NCI-H82 (cell line): ENCODE measurements at regions not wholly inside any gene's neighbourhood (a gene's known extent, or its start where the extent isn't known, plus 50 kb on each side); places are given as distances from the start of the nearest gene placed in this dataset.

ENCODE experiments used
- DNase-seq: peaks from one replicate; lab custom pipeline; 2025; lab: John Stamatoyannopoulos, UW

- DNase-seq: peak; percentile 79
These were observed 298.3 kb upstream of the DACH1 start for GRCh38 chr13:72165276-72165675.

- peak; percentile 87 for DNase-seq
These were observed 297.8 kb upstream of the DACH1 start for GRCh38 chr13:72164811-72165210.

GRCh38 chr13:72163678-72164077, 296.7 kb upstream of the DACH1 start:
- peak; percentile 69 for DNase-seq

GRCh38 chr13:72160977-72161376, 294.0 kb upstream of the DACH1 start:
- no peak for DNase-seq

- no peak for DNase-seq
These were observed 289.8 kb upstream of the DACH1 start for GRCh38 chr13:72156760-72157159.

GRCh38 chr13:72153272-72153671, 286.3 kb upstream of the DACH1 start:
- no peak for DNase-seq

- DNase-seq: no peak
These were observed 284.2 kb upstream of the DACH1 start for GRCh38 chr13:72151241-72151640.

- no peak for DNase-seq
These were observed 283.5 kb upstream of the DACH1 start for GRCh38 chr13:72150502-72150901.

GRCh38 chr13:72149701-72150100, 282.7 kb upstream of the DACH1 start:
- no peak for DNase-seq

GRCh38 chr13:72146816-72147215, 279.8 kb upstream of the DACH1 start:
- DNase-seq: no peak

GRCh38 chr13:72145383-72145782, 278.4 kb upstream of the DACH1 start:
- no peak for DNase-seq

- DNase-seq: no peak
These were observed 277.6 kb upstream of the DACH1 start for GRCh38 chr13:72144636-72145035.

GRCh38 chr13:72141855-72142519, 275.0 kb upstream of the DACH1 start:
- DNase-seq: no peak

- no peak for DNase-seq
These were observed 272.2 kb upstream of the DACH1 start for GRCh38 chr13:72139192-72139591.

GRCh38 chr13:72132075-72132474, 265.1 kb upstream of the DACH1 start:
- no peak for DNase-seq

- DNase-seq: no peak
These were observed 262.1 kb upstream of the DACH1 start for GRCh38 chr13:72129117-72129516.

GRCh38 chr13:72127031-72127430, 260.0 kb upstream of the DACH1 start:
- no peak for DNase-seq

- DNase-seq: no peak
These were observed 259.4 kb upstream of the DACH1 start for GRCh38 chr13:72126424-72126823.

GRCh38 chr13:72125561-72125960, 258.6 kb upstream of the DACH1 start:
- no peak for DNase-seq

GRCh38 chr13:72122661-72123255, 255.8 kb upstream of the DACH1 start:
- DNase-seq: no peak

- DNase-seq: no peak
These were observed 254.5 kb upstream of the DACH1 start for GRCh38 chr13:72121466-72121865.

GRCh38 chr13:72120632-72121031, 253.6 kb upstream of the DACH1 start:
- no peak for DNase-seq

GRCh38 chr13:72113931-72114330, 246.9 kb upstream of the DACH1 start:
- DNase-seq: no peak

GRCh38 chr13:72113076-72113475, 246.1 kb upstream of the DACH1 start:
- DNase-seq: no peak
